ENCODE measurements at regions not wholly inside any gene's neighbourhood (a gene's known extent, or its start where the extent isn't known, plus 50 kb on each side); places are given as distances from the start of the nearest gene placed in this dataset.

DNA sequence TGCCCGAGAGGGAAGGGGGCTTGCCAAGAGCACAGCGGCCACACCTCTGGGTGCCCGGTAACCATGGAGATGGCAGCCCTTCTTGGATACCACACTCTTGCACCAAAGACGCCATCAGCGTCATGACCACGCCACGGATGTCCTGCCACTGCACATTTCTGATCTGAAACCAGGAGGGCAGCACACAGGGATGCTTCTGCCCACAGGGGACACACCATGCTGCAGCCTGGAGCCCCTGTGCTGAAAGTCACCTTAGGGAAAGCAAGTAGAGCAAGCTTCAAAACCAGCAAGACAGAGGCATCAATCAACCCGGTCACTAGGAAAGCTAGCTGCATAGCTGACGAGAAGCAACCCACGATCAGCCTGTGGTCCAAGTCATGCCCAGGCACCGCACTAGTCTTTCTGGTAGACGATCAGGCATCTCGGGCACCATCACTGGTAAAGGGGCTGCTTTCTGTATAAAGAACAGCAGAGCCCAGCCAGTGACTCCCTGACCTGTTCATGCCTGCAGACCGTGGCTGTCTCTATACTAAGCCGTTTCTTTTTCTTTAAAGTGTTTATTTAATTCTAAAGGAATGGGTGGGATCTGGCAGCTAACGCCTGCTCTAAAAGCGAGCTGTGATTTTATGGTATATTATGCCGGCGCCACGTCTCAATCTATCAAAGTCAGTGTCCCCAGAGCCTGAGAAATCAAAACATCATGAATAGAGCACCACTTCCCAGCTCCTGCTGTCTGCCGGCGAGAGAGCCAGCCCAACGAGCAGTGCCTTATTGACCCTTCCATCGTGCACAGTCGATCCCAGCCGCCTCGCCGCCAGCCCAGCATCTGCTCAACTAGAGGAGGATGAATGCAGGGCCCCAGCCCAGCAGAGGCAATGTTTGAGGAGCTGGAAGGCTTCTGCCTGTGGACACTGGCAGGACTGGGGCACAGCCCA lies 244.7 kb downstream of the RBFOX3 start:
- no peak for DNase-seq

DNA sequence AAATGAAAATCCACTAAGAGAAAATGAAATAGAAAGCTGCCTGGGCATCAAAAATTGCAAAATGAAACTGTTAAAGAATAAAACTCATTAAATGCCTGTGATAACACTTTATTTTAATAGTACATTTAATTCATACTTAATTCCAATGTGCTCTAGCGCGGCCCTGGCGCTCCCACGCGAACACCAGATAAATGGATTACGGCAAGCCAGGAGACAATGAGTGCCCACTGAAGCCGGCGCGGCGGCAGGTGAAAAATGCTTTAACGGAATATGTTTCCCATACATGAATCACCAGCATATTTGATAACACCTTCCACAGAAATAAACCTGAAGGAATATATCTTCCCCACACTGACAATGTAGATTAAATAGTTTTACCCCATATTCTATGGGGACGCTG lies 245.5 kb downstream of the RBFOX3 start:
- DNase-seq: no peak

DNA sequence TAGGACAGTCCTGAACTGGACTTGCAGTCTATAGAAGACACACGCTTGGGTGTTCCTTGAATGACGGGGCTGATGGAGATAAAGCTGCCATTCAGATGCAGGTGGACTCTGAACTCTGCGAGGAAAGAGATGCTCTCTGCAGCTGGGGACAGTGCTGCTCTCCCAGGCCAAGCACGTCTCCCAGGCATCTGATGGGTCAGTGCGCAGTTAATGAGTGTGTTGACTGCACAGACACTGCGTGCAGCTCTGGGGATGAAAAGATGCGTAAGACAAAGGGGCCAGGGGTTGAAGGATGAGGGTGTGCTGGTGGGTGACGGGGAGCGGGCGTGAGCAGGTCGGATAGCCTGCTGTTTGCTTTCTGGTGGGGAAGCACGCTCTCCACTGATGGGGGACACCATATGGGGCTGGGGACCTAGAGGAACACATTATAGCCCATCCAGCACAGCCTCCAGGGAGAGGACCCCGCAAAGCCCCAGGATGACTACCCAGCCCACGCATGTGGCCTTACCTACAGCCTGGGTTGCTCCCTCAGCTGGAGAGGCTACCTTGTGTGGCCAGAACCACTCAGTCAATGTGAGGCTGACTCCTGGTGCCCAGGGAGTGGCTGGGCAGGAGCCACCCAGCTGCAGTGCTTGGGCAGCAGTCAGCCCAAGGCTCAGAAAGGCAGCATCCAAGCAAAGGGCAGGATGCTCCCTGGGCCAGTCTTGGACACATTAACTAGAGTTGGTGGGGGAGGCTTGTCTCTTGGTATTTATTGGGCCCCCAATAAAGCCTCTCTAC lies 246.3 kb downstream of the RBFOX3 start:
- DNase-seq: no peak

GRCh38 chr17:79363552-79364275 lies 247.1 kb downstream of the RBFOX3 start:
- DNase-seq: no peak

DNA sequence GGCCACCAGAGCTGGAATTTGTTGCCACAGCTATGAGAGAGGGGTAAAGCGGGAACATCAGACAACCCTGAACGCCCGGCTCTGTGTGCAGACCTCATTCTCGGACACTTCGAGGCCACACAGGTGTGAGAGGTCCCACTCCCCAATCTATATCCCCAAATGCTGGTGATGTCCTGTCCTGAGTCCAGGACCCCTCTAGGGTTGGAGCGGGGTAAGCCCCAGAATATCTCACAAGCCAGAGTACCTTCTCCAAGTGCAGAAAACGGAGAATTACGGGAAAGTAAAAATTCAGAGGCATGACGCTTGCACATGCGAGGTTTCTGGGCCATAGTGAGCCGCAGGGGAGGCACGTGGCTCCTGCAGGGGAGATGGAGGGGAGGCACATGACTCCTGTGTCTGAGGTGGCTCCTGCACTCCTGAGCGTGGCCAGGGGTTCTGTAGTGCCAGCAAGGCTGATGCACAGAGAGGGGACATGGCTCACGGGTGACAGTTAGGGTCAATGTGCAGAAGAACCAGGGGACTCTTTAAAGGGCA lies 248.0 kb downstream of the RBFOX3 start:
- DNase-seq: no peak

DNA sequence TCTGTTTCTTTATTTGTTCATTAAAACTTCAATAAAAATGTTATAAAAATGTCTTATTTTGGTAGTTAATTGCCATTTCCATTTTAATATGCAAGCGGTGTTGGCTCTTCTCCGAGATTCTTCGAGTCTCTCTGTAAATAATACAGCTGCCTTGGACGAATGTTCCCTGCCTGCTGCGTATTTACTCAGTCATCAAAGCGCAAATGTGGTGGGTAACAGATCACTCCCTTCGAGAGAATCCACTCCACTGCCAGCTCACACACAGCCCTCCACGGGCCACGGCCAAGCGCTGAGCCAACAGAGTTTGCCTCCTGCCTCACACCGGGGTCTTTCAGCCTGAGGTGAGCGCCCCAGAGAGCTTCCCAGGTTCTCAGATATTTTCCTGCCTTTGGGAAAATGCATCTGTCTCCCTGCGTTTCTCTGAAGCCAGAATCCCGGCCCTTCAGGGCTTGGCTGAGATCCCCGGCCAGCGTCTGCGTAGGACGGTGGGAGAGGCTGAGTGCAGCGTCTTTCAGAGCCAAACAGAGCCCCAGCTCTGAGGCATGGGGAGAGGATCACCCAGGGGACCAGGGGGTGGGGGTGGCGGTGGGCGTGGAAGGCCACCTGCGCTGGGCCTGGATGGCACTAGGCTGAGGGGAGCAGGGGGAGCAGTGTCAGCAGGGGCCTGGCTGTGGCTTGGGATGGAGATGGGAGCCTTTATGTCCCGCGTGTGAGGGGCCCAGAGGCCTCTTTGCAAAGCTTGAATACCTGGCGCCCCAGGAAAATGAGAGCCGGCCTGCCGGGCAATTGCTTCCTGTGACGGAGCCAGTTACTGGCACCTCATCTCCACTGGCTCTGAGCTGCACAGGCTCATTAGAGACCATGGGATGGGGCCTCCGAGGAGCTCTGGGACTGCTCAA lies 248.7 kb downstream of the RBFOX3 start:
- no peak for DNase-seq

GRCh38 chr17:79361221-79361734 lies 249.6 kb downstream of the RBFOX3 start:
- no peak for DNase-seq

GRCh38 chr17:79360196-79360595 lies 250.7 kb downstream of the RBFOX3 start:
- DNase-seq: no peak

- DNase-seq: no peak
Measured at GRCh38 chr17:79356839-79357447, 253.9 kb downstream of the RBFOX3 start.

DNA sequence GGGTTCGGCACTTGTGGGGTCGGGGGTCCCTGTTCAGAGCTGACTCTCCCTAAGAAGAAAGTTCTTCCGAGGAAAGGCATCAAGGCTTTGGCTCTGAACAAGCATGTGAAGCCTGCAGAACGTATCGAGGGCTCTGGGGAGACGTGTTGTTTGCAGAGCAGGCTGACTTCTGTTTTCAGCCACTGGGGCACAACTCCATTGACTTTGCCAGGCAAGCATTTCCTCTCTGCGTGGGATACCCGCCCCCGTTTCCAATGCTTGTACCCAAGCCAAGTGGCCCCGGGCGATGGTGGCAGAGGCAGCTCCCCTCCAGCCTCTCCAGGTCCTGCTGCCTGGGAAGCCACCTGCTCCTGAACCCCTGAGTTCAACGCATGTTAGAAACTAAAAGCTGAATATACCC lies 255.7 kb downstream of the RBFOX3 start:
- no peak for DNase-seq

DNA sequence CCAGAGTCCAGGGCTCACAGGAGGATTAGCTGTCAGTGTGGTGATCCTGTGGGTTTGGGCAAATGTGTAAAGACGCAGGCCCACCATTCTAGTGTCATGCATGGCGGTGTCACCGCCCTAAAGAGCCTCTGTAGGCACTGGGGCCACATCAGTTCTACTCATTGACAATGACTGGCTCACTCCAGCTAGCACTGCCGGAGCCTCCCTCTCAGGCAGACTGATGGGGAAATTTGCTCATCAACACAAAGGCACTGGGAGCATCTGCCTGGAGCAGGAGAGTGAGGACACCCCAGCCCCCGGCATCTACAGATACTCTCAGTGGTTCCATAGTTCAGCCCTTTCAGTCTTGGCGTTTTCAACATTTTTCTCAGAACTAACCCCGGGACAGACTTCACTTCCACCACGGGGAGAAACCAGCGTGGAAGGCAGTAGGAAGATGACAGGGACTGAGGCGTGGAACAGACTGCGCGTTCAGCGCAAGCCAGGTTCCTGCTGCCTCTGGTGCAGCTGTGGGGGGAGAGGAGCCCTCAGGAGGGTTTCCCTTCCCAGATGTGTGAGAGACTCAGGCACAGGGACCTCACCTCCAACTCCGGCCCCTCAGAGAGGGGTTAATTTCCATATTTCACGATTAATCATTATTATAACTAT lies 256.6 kb downstream of the RBFOX3 start:
- no peak for DNase-seq

- no peak for DNase-seq
Measured at GRCh38 chr17:79353548-79353947, 257.3 kb downstream of the RBFOX3 start.

- no peak for DNase-seq
Measured at GRCh38 chr17:79353016-79353415, 257.8 kb downstream of the RBFOX3 start.

GRCh38 chr17:79350533-79350932 lies 260.3 kb downstream of the RBFOX3 start:
- no peak for DNase-seq

DNA sequence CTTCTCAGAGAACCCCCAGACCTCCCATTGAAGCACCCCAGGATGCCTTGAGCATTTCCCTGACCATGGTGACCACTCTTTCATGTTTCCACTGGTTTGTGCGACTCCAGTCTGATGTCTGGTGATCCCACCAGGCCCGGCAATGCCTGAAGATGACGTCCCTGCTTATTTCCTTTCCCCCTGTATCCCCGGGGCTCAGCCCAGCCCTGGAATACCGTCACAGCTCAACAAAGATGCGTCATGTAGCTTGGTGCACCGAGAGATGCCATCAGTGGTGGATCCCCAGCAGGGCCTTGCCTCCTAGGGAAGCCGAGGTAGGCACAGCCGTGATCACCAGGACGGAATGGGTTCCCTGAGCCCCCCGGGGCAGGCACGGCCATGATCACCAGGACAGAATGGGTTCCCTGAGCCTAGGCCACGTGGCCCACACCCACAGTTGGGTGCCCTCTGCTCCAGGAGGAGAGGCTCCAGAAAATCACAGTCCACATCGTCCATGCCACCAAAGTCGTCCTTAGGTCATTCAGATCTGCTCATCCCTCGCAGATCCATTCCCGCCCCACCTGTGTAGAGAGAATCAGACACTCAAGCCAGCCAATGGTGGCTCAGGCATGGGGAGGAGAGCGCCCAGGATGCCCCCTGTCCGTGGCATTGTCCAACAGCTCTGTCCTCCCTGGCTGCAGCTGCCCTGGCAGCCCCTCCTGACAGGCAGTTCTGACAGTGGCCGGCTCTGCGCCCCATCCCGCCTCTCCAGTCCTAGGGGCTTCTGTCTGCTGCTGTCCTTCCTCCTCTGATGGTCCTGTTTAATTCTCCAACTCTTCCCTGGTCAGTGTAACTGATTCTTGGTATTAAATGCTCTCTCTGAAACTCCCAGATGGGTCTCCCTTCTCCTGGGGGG lies 261.1 kb downstream of the RBFOX3 start:
- no peak for DNase-seq

DNA sequence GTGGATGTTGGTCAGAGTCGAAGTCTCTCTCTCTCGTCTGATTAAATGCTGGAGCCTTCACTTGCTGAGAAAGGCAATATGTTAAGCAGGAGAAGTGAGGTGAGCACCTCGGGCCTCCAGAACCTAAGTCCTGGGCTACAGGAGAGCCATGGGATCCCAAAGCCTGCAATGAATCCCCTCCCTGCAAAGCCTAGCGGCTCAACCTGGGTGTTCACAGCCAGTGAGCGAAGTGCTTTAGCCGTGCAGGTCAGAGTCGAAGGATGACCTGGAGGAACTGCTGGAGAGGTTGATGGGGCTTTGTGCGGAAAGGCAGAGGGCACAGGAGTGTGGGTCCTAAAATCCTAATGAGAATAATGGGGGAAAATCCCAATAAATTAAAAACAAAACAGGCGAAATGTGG lies 267.8 kb downstream of the ENGASE start:
- no peak for DNase-seq

- DNase-seq: no peak
Measured at GRCh38 chr17:79341816-79342215, 267.2 kb downstream of the ENGASE start.

DNA sequence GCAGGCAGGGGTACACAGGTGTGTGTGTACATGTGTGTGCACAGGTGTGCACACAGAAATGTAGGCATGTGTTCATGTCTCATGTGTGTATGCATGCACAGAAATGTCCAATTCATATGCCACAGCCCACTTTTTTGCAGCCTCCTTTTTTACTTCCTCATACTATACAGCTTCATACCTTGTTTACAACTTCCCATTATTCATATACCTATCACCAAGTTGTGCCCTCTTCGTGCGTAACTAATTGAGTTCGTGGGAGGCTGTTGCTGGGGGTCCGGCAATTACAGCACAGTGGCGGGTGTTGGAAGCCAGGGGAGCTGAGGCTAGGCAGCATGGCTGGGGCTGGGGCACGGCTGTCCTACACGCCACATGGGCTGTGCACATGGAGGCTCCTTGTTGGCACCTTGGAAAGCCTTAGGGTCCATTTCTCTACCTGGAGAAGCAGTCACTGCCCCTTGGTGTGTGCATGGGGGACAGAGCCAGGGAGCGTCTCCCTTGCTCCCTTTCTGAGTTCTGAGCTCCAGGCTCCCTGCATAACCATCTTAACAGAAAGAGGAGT lies 266.7 kb downstream of the ENGASE start:
- no peak for DNase-seq

All from CD4-positive, alpha-beta T cell treated with Interleukin-6 for 4 hours (primary cell).